ENCODE measurements at regions not wholly inside any gene's neighbourhood (a gene's known extent, or its start where the extent isn't known, plus 50 kb on each side); places are given as distances from the start of the nearest gene placed in this dataset.

GRCh38 chr1:90144820-90145219, 149.9 kb downstream of the ZNF326 start:
- no peak for TF ChIP-seq CTCF (IDR thresholded peaks at IDR 0.05; ENCODE audit: low read depth, low read length, missing control alignments)
- no peaks in the 10 kb centered on the region for H3K36me3 ChIP-seq (replicated peaks)
- no peak overlapping the region for H3K4me3 ChIP-seq (ENCODE audit: low read depth, low read length)
- in situ Hi-C loops (cut with HindIII; ENCODE audit: low pct_ligation_motif_present, low sequenced_read_pairs), result no loop called here
- no peak overlapping the region for H3K27ac ChIP-seq
- no peaks in the 10 kb centered on the region for H3K27me3 ChIP-seq (replicated peaks)
- no peak for DNase-seq

DNA sequence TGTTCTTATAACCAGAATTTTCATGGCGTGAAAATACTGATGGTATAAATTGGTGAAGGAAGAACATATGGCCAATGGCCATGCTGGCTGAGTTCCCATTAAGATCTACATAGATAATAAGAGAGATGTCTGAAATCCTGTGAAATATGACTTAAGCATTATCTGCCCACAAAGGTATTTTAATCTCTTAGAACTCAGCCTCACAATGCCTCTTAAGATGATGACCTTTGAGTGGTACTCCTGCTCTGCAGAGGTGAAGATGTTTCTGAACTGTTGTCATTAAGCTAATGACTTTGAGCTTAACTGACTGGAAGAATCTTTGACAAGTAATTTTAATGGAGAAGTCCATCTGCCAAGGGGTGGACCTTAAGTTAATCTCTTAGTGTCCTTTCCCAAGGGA, 148.7 kb downstream of the ZNF326 start:
- no peak overlapping the region for H3K4me3 ChIP-seq (ENCODE audit: low read depth, low read length)
- in situ Hi-C loops (cut with HindIII; ENCODE audit: low pct_ligation_motif_present, low sequenced_read_pairs), result no loop called here

DNA sequence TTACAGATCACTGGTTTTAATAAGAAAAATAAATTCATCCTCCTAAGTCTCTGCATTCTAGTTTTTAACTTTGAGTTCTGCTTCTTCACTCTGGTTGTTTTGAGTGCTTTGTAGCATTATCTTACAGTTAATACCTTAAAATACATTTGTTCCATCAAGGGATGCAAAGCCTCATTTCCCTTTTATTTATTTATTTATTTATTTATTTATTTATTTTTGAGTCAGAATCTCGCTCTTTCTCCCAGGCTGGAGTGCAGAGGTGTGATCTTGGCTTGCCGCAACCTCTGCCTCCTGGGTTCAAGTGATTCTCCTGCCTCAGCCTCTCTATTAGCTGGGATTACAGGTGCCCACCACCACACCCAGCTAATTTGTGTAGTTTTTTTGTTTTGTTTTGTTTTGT, 147.8 kb downstream of the ZNF326 start:
- H3K27ac ChIP-seq, result no peak overlapping the region
- no peak for DNase-seq
- H3K36me3 ChIP-seq (replicated peaks), result no peaks in the 10 kb centered on the region
- TF ChIP-seq CTCF (IDR thresholded peaks at IDR 0.05; ENCODE audit: low read depth, low read length, missing control alignments), result no peak
- in situ Hi-C loops (cut with HindIII; ENCODE audit: low pct_ligation_motif_present, low sequenced_read_pairs), result no loop called here
- no peak overlapping the region for H3K4me3 ChIP-seq (ENCODE audit: low read depth, low read length)
- no peaks in the 10 kb centered on the region for H3K27me3 ChIP-seq (replicated peaks)

More for the DNA sequence above, 148.7 kb downstream of the ZNF326 start:
- H3K27me3 ChIP-seq (replicated peaks), result no peaks in the 10 kb centered on the region
- H3K27ac ChIP-seq, result no peak overlapping the region
- no peak for DNase-seq
- TF ChIP-seq CTCF (IDR thresholded peaks at IDR 0.05; ENCODE audit: low read depth, low read length, missing control alignments), result no peak
- no peaks in the 10 kb centered on the region for H3K36me3 ChIP-seq (replicated peaks)

- DNase-seq, result no peak
- H3K27ac ChIP-seq, result no peak overlapping the region
- no peak for TF ChIP-seq CTCF (IDR thresholded peaks at IDR 0.05; ENCODE audit: low read depth, low read length, missing control alignments)
- no peak overlapping the region for H3K4me3 ChIP-seq (ENCODE audit: low read depth, low read length)
- H3K27me3 ChIP-seq (replicated peaks), result no peaks in the 10 kb centered on the region
- in situ Hi-C loops (cut with HindIII; ENCODE audit: low pct_ligation_motif_present, low sequenced_read_pairs), result no loop called here
- H3K36me3 ChIP-seq (replicated peaks), result no peaks in the 10 kb centered on the region
Observed at GRCh38 chr1:90139837-90140236, 144.9 kb downstream of the ZNF326 start.

GRCh38 chr1:90135286-90135685, 140.4 kb downstream of the ZNF326 start:
- no peak for DNase-seq
- Histone ChIP-seq H3K36me3 (replicated peaks) (no peaks in the 10 kb centered on the region), H3K27ac (no peak overlapping the region), H3K27me3 (replicated peaks) (no peaks in the 10 kb centered on the region), H3K4me3 (ENCODE audit: low read depth, low read length) (no peak overlapping the region)
- TF ChIP-seq CTCF (IDR thresholded peaks at IDR 0.05; ENCODE audit: low read depth, low read length, missing control alignments), result no peak
- in situ Hi-C loops (cut with HindIII; ENCODE audit: low pct_ligation_motif_present, low sequenced_read_pairs), result no loop called here

DNA sequence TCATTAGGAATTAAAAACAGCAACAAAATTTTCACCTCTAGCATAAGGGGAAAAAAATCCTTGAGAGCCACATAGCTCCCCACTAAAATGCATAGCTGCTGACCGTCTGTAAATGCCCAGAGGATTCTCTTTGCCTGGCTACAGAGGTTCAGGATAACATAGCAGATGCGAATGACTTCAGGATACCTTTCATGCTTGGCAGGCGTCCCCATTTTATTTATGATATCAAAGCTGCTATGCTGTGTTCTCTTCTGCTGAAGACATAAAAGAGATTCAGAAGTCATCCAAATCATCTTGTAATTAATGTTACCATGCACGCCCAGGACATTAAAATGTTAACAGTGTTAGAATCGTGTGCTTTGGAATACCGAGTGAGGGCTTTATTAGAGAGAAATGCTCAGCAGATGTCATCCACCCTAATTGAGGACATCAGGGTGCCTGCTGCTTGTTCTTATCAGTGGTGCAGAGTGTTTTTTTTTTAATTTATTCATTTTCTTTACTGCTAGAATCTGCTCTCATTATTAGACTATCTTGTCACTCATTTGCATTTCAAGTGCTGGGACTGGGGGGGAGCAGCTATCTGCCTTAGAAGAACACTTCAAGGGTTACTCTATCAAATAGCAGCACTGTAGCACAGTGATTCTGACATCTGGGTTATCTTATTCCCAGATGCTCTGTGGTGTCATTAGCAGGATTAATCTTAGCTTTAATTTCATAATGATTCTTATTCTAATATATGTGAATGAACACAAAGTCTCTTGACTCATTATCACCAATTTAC, 139.5 kb downstream of the ZNF326 start:
- no peak for DNase-seq
- no peak for TF ChIP-seq CTCF (IDR thresholded peaks at IDR 0.05; ENCODE audit: low read depth, low read length, missing control alignments)
- Histone ChIP-seq H3K27ac (no peak overlapping the region), H3K4me3 (ENCODE audit: low read depth, low read length) (no peak overlapping the region), H3K27me3 (replicated peaks) (no peaks in the 10 kb centered on the region), H3K36me3 (replicated peaks) (no peaks in the 10 kb centered on the region)
- in situ Hi-C loops (cut with HindIII; ENCODE audit: low pct_ligation_motif_present, low sequenced_read_pairs), result no loop called here

Measured in brain microvascular endothelial cell (primary cell).